Osteoblast (primary cell): ENCODE measurements at regions not wholly inside any gene's neighbourhood (a gene's known extent, or its start where the extent isn't known, plus 50 kb on each side); places are given as distances from the start of the nearest gene placed in this dataset.

Source experiments
- DNase-seq: peaks from one replicate; pipeline ENCODE4 v3.0.0; 2011; ENCODE audit warnings: low spot score, mixed read lengths; ENCODE audit not compliant: insufficient read length; ENCODE audit errors: missing footprints
- H2AFZ ChIP-seq: 2 replicates; pipeline ENCODE4 v1.6.0; 2011; ENCODE audit warnings: mild to moderate bottlenecking, low read length
- H3K27ac ChIP-seq: 2 replicates; pipeline ENCODE4 v1.5.1; 2011; ENCODE audit warnings: mild to moderate bottlenecking, low read depth, low read length, moderate library complexity
- H3K27me3 ChIP-seq: 2 replicates; pipeline ENCODE4 v1.6.0; 2012; ENCODE audit warnings: mild to moderate bottlenecking, control low read depth, inconsistent platforms, low read length, moderate library complexity; ENCODE audit not compliant: insufficient read depth
- H3K36me3 ChIP-seq: 2 replicates; pipeline ENCODE4 v1.5.1; 2011; ENCODE audit warnings: mild to moderate bottlenecking, low read length, control low read depth, moderate library complexity; ENCODE audit not compliant: insufficient read depth
- H3K4me1 ChIP-seq: 2 replicates; pipeline ENCODE4 v1.5.1; 2011; ENCODE audit warnings: mild to moderate bottlenecking, low read length, control low read depth, moderate library complexity; ENCODE audit not compliant: insufficient read depth
- H3K4me2 ChIP-seq: 2 replicates; pipeline ENCODE4 v1.6.0; 2011; ENCODE audit warnings: mild to moderate bottlenecking, low read length; ENCODE audit not compliant: insufficient read depth
- H3K4me3 ChIP-seq: fragments of 200-600 bp; sonication (generic); 3 replicates; pipeline ENCODE4 v1.5.1; 2012; ENCODE audit warnings: mild to moderate bottlenecking, low read length, inconsistent platforms; ENCODE audit not compliant: insufficient read depth
- H3K79me2 ChIP-seq: 2 replicates; pipeline ENCODE4 v1.6.0; 2012; ENCODE audit warnings: mild to moderate bottlenecking, low read length, control low read depth, inconsistent platforms; ENCODE audit not compliant: insufficient read depth
- H3K9me3 ChIP-seq: 2 replicates; pipeline ENCODE4 v1.5.1; 2011; ENCODE audit warnings: low read depth, low read length, control low read depth
- H4K20me1 ChIP-seq: 2 replicates; pipeline ENCODE4 v1.6.0; 2012; ENCODE audit warnings: mild to moderate bottlenecking, low read length, control low read depth; ENCODE audit not compliant: insufficient read depth
- TF ChIP-seq, protein P1 (sequence below): IDR thresholded peaks from 2 replicates; pipeline ENCODE4 v1.5.1; 2011; ENCODE audit warnings: mild to moderate bottlenecking, low read depth, low read length, moderate library complexity; ENCODE audit errors: extremely low read depth

- Histone ChIP-seq H3K27ac (no peak overlapping the region), H3K27me3 (no peaks in the 10 kb centered on the region), H3K4me2 (no peak overlapping the region), H3K4me1 (no peaks in the 10 kb centered on the region), H2AFZ (no peak overlapping the region), H3K4me3 (no peak overlapping the region), H3K36me3 (no peaks in the 10 kb centered on the region), H3K9me3 (peaks cover 4% of the 10 kb centered on the region), H3K79me2 (no peaks in the 10 kb centered on the region), H4K20me1 (no peaks in the 10 kb centered on the region)
- DNase-seq: no peak
- TF ChIP-seq, protein P1, sequence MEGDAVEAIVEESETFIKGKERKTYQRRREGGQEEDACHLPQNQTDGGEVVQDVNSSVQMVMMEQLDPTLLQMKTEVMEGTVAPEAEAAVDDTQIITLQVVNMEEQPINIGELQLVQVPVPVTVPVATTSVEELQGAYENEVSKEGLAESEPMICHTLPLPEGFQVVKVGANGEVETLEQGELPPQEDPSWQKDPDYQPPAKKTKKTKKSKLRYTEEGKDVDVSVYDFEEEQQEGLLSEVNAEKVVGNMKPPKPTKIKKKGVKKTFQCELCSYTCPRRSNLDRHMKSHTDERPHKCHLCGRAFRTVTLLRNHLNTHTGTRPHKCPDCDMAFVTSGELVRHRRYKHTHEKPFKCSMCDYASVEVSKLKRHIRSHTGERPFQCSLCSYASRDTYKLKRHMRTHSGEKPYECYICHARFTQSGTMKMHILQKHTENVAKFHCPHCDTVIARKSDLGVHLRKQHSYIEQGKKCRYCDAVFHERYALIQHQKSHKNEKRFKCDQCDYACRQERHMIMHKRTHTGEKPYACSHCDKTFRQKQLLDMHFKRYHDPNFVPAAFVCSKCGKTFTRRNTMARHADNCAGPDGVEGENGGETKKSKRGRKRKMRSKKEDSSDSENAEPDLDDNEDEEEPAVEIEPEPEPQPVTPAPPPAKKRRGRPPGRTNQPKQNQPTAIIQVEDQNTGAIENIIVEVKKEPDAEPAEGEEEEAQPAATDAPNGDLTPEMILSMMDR: no peak
These were observed 157.6 kb downstream of the ACTL7B start for GRCh38 chr9:108698231-108698630.

DNA sequence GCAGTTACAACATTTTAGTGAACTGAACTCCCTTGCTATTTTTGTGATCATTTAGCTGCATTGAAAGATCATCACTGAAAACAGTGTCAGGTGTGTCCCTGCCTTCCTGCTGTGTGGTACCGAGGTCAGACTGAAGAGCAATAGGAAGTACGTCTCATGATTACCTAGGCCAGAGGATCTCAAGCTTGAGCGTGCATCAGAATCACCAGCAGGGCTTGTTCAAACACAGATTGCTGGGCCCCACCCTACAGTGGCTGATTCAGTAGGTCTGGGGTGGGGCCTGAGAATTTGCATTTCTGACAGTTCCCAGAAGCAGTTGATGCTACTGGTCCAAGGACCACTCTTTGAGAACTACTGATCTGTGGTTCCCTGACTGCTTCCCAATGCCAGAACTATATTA lies 159.6 kb downstream of the ACTL7B start:
- H3K4me3 ChIP-seq: no peak overlapping the region
- no peaks in the 10 kb centered on the region for H3K79me2 ChIP-seq
- no peak overlapping the region for H2AFZ ChIP-seq
- no peak overlapping the region for H3K4me2 ChIP-seq
- H3K27me3 ChIP-seq: no peaks in the 10 kb centered on the region
- peaks cover 4% of the 10 kb centered on the region for H3K9me3 ChIP-seq
- TF ChIP-seq, protein P1: no peak
- H3K4me1 ChIP-seq: no peaks in the 10 kb centered on the region
- H3K36me3 ChIP-seq: no peaks in the 10 kb centered on the region
- no peaks in the 10 kb centered on the region for H4K20me1 ChIP-seq
- H3K27ac ChIP-seq: no peak overlapping the region
- DNase-seq: no peak

- Histone ChIP-seq H3K27ac (no peak overlapping the region), H3K4me3 (no peak overlapping the region), H3K27me3 (no peaks in the 10 kb centered on the region), H3K36me3 (no peaks in the 10 kb centered on the region), H3K79me2 (no peaks in the 10 kb centered on the region), H3K9me3 (peaks cover 4% of the 10 kb centered on the region), H3K4me2 (no peak overlapping the region), H3K4me1 (no peaks in the 10 kb centered on the region), H4K20me1 (no peaks in the 10 kb centered on the region), H2AFZ (no peak overlapping the region)
- TF ChIP-seq, protein P1: no peak
- DNase-seq: no peak
These were observed 161.6 kb downstream of the ACTL7B start for GRCh38 chr9:108694170-108694569.

- H3K27ac ChIP-seq: no peak overlapping the region
- H3K9me3 ChIP-seq: peaks cover 5% of the 10 kb centered on the region
- H3K4me2 ChIP-seq: no peak overlapping the region
- no peaks in the 10 kb centered on the region for H3K36me3 ChIP-seq
- H3K27me3 ChIP-seq: no peaks in the 10 kb centered on the region
- H2AFZ ChIP-seq: no peak overlapping the region
- DNase-seq: no peak
- H3K79me2 ChIP-seq: no peaks in the 10 kb centered on the region
- H4K20me1 ChIP-seq: no peaks in the 10 kb centered on the region
- H3K4me1 ChIP-seq: peaks cover 19% of the 10 kb centered on the region
- TF ChIP-seq, protein P1: no peak
- no peak overlapping the region for H3K4me3 ChIP-seq
These were observed 164.2 kb downstream of the ACTL7B start for GRCh38 chr9:108691614-108692013.
